ENCODE measurements at regions not wholly inside any gene's neighbourhood (a gene's known extent, or its start where the extent isn't known, plus 50 kb on each side); places are given as distances from the start of the nearest gene placed in this dataset.

- Histone ChIP-seq H3K27ac (ENCODE audit: low read length) (no peak overlapping the region), H3K4me1 (ENCODE audit: control insufficient read depth, insufficient read depth, low read length) (no peaks in the 10 kb centered on the region), H3K9me3 (ENCODE audit: control insufficient read depth, insufficient read depth, low read depth, low read length) (no peaks in the 10 kb centered on the region), H3K27me3 (ENCODE audit: control insufficient read depth, insufficient read depth, low read length) (no peaks in the 10 kb centered on the region), H3K4me3 (ENCODE audit: low read depth in 2 of 2, low read length in 2 of 2) (no peak overlapping the region), H3K36me3 (ENCODE audit: control insufficient read depth, insufficient read depth, low read length) (no peaks in the 10 kb centered on the region)
- TF ChIP-seq TCF7L2 (IDR thresholded peaks at IDR 0.05; ENCODE audit: low read depth, low read length) (no peak), REST (IDR thresholded peaks at IDR 0.05; ENCODE audit: insufficient read depth in 1 of 2, low read depth in 2 of 2, low read length in 1 of 2) (no peak), SIN3A (IDR thresholded peaks at IDR 0.05; ENCODE audit: borderline replicate concordance, insufficient read depth, low read depth, low read length) (no peak), POLR2AphosphoS5 (IDR thresholded peaks at IDR 0.05; ENCODE audit: low read depth, low read length) (no peak)
- TF ChIP-seq, protein P1, sequence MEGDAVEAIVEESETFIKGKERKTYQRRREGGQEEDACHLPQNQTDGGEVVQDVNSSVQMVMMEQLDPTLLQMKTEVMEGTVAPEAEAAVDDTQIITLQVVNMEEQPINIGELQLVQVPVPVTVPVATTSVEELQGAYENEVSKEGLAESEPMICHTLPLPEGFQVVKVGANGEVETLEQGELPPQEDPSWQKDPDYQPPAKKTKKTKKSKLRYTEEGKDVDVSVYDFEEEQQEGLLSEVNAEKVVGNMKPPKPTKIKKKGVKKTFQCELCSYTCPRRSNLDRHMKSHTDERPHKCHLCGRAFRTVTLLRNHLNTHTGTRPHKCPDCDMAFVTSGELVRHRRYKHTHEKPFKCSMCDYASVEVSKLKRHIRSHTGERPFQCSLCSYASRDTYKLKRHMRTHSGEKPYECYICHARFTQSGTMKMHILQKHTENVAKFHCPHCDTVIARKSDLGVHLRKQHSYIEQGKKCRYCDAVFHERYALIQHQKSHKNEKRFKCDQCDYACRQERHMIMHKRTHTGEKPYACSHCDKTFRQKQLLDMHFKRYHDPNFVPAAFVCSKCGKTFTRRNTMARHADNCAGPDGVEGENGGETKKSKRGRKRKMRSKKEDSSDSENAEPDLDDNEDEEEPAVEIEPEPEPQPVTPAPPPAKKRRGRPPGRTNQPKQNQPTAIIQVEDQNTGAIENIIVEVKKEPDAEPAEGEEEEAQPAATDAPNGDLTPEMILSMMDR (IDR thresholded peaks at IDR 0.05): no peak
- in situ Hi-C loops (cut with HindIII; ENCODE audit: low pct_unique_long_range_greater_than_20kb, low sequenced_read_pairs): no loop called here
- intact Hi-C loops (cut with micrococcal nuclease; ENCODE audit: unreplicated experiment): no loop called here
- ChIA-PET CTCF (no interaction called here), POLR2A (no interaction called here)
- DNase-seq (ENCODE audit: low read depth, low spot score) (no peak), ATAC-seq (no peak)
- BruUV-seq (replicated peaks): no TSS peak
Observed at GRCh38 chr6:113047932-113048331, 700.8 kb downstream of the RFPL4B start.

GRCh38 chr6:113048741-113049140 is 701.6 kb downstream of the RFPL4B start:
- CTCF ChIA-PET: no interaction called here
- in situ Hi-C loops (cut with HindIII; ENCODE audit: low pct_unique_long_range_greater_than_20kb, low sequenced_read_pairs) (no loop called here), intact Hi-C loops (cut with micrococcal nuclease; ENCODE audit: unreplicated experiment) (no loop called here)
- TF ChIP-seq, protein P1 (IDR thresholded peaks at IDR 0.05): no peak
- no peak for TF ChIP-seq REST (IDR thresholded peaks at IDR 0.05; ENCODE audit: insufficient read depth in 1 of 2, low read depth in 2 of 2, low read length in 1 of 2)
- TF ChIP-seq SIN3A (IDR thresholded peaks at IDR 0.05; ENCODE audit: borderline replicate concordance, insufficient read depth, low read depth, low read length): no peak
- TF ChIP-seq POLR2AphosphoS5 (IDR thresholded peaks at IDR 0.05; ENCODE audit: low read depth, low read length): no peak
- TF ChIP-seq TCF7L2 (IDR thresholded peaks at IDR 0.05; ENCODE audit: low read depth, low read length): no peak
- POLR2A ChIA-PET: no interaction called here
- Histone ChIP-seq H3K27ac (ENCODE audit: low read length) (no peak overlapping the region), H3K4me1 (ENCODE audit: control insufficient read depth, insufficient read depth, low read length) (no peaks in the 10 kb centered on the region), H3K4me3 (ENCODE audit: low read depth in 2 of 2, low read length in 2 of 2) (no peak overlapping the region), H3K9me3 (ENCODE audit: control insufficient read depth, insufficient read depth, low read depth, low read length) (no peaks in the 10 kb centered on the region), H3K27me3 (ENCODE audit: control insufficient read depth, insufficient read depth, low read length) (no peaks in the 10 kb centered on the region), H3K36me3 (ENCODE audit: control insufficient read depth, insufficient read depth, low read length) (no peaks in the 10 kb centered on the region)
- DNase-seq (ENCODE audit: low read depth, low spot score) (no peak), ATAC-seq (no peak)
- no TSS peak for BruUV-seq (replicated peaks)
